Smooth muscle cell (in vitro differentiated cells): ENCODE measurements at regions not wholly inside any gene's neighbourhood (a gene's known extent, or its start where the extent isn't known, plus 50 kb on each side); places are given as distances from the start of the nearest gene placed in this dataset.
A peak's percentile ranks its signal among the peaks of the same experiment; 100 is the strongest.

Experiments
- DNase-seq: peaks from one replicate; lab custom pipeline; 2025; ENCODE audit not compliant: unreplicated experiment; lab: John Stamatoyannopoulos, UW
- H2AFZ ChIP-seq: fragments of 200-600 bp; sonication (generic); 2 replicates; pipeline ENCODE4 v1.6.0; 2016; ENCODE audit warnings: antibody characterized with exemption, low read depth, mild to moderate bottlenecking
- H3F3A ChIP-seq: fragments of 200-600 bp; sonication (generic); 2 replicates; pipeline ENCODE4 v1.6.0; 2017; ENCODE audit warnings: antibody characterized with exemption, low read depth
- H3K27ac ChIP-seq: fragments of 200-600 bp; sonication (generic); 2 replicates; pipeline ENCODE4 v1.5.1; 2016; ENCODE audit warnings: low read depth, mild to moderate bottlenecking
- H3K27me3 ChIP-seq: fragments of 200-600 bp; sonication (generic); 2 replicates; pipeline ENCODE4 v1.6.1; 2016; ENCODE audit warnings: low read depth, mild to moderate bottlenecking
- H3K36me3 ChIP-seq: fragments of 200-600 bp; sonication (generic); 2 replicates; pipeline ENCODE4 v1.5.1; 2016; ENCODE audit warnings: low read depth
- H3K4me1 ChIP-seq: fragments of 200-600 bp; sonication (generic); 2 replicates; pipeline ENCODE4 v1.5.1; 2016; ENCODE audit warnings: low read depth
- H3K4me2 ChIP-seq: fragments of 200-600 bp; sonication (generic); 2 replicates; pipeline ENCODE4 v1.6.0; 2016; ENCODE audit warnings: mild to moderate bottlenecking
- H3K4me3 ChIP-seq: fragments of 200-600 bp; sonication (generic); 2 replicates; pipeline ENCODE4 v1.5.1; 2016; ENCODE audit warnings: mild to moderate bottlenecking
- H3K79me2 ChIP-seq: fragments of 200-600 bp; sonication (generic); 2 replicates; pipeline ENCODE4 v1.6.0; 2016; ENCODE audit warnings: low read depth, mild to moderate bottlenecking
- H3K9ac ChIP-seq: fragments of 200-600 bp; sonication (generic); 2 replicates; pipeline ENCODE4 v1.6.0; 2016; ENCODE audit warnings: low read depth
- H3K9me3 ChIP-seq: fragments of 200-600 bp; sonication (generic); replicated peaks from 2 replicates; pipeline ENCODE4 v1.5.1; 2016; ENCODE audit warnings: low read depth
- H4K20me1 ChIP-seq: fragments of 200-600 bp; sonication (generic); 2 replicates; pipeline ENCODE4 v1.6.0; 2016; ENCODE audit warnings: low read depth
- WGBS: methylation state at CpG from one replicate; pipeline ENCODE4 v1.1.7; 2016; ENCODE audit warnings: low lambda C conversion rate; 5-methylcytosine and 5-hydroxymethylcytosine counted together
- TF ChIP-seq, protein P1 (sequence below): fragments of 200-600 bp; sonication (generic); IDR thresholded peaks from 2 replicates; pipeline ENCODE4 v1.5.1; 2017; ENCODE audit warnings: borderline replicate concordance, mild to moderate bottlenecking, antibody characterized with exemption; ENCODE audit not compliant: insufficient read depth, poor library complexity, severe bottlenecking

DNA sequence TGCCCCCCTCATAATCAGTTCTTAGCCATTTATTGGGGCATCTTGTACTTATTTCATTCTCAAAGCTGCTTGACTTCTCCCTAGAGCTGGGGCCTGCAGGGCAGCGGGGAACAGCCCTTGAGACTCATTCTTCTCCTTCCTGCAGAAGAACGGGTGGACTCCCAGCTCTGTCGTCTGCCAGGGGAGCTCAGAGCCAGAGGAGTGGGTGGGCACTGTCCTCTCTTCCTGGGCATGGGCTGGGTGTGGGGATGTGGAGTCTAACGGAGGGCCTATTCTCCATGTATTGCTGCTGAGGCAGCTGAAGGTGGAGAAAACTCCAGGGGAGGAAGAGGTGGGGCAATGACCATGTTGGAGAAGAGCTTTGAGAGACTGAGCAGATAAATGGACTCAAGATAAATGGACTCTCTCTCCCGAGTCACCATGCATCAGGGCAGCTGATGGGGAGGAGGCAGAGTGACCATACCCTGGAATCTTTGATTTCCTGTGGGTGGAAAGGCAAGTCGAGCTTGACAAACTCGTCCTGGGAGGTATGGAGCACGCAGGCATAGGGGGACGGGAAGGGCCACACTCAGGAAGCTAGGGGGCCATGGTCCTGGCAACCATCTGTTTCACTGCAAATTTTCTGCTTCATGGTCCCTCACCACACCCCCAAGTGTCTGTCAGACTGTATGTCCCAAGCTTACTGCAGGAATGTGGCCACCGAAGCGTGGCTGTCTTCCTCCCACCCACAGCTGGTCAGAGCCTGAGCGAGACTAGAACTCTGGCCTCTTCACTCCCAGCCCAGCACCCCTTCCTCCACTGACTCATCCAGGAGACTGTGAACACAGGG, 56.9 kb upstream of the ATP2B4 start:
- H3K9ac ChIP-seq = no peak overlapping the region
- no peak for DNase-seq
- H2AFZ ChIP-seq = no peak overlapping the region
- H3F3A ChIP-seq = no peaks in the 10 kb centered on the region
- H3K79me2 ChIP-seq = no peaks in the 10 kb centered on the region
- TF ChIP-seq, protein P1, sequence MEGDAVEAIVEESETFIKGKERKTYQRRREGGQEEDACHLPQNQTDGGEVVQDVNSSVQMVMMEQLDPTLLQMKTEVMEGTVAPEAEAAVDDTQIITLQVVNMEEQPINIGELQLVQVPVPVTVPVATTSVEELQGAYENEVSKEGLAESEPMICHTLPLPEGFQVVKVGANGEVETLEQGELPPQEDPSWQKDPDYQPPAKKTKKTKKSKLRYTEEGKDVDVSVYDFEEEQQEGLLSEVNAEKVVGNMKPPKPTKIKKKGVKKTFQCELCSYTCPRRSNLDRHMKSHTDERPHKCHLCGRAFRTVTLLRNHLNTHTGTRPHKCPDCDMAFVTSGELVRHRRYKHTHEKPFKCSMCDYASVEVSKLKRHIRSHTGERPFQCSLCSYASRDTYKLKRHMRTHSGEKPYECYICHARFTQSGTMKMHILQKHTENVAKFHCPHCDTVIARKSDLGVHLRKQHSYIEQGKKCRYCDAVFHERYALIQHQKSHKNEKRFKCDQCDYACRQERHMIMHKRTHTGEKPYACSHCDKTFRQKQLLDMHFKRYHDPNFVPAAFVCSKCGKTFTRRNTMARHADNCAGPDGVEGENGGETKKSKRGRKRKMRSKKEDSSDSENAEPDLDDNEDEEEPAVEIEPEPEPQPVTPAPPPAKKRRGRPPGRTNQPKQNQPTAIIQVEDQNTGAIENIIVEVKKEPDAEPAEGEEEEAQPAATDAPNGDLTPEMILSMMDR = no peak
- no peaks in the 10 kb centered on the region for H3K4me1 ChIP-seq
- peak overlapping the region; percentile 56 for H3K4me2 ChIP-seq
- H3K27me3 ChIP-seq = no peaks in the 10 kb centered on the region
- no peak overlapping the region for H3K4me3 ChIP-seq
- 59% methylated on average over 12 of the region's 12 CpGs for WGBS
- H4K20me1 ChIP-seq = no peaks in the 10 kb centered on the region
- H3K27ac ChIP-seq = peak overlapping the region; percentile 48
- no peaks in the 10 kb centered on the region for H3K9me3 ChIP-seq
- H3K36me3 ChIP-seq = no peaks in the 10 kb centered on the region

DNA sequence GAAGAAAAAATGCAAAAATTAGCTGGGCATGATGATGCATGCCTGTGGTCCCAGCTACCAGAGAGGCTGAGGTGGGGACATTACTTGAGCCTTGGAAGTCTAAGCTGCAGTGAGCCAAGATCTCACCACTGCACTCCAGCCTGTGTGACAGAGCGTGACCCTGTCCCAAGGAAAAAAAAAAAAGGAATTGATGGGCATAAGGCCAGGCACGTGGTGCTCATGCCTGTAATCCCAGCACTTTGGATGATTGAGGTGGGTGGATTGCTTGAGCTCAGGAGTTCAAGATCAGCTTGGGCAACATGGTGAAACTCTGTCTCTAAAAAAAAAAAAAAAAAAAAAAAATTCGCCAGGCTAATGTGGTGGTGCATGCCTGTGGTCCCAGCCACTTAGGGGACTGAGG, 55.8 kb upstream of the ATP2B4 start:
- DNase-seq = no peak
- Histone ChIP-seq H3K27ac (peak overlapping the region; percentile 88), H3K4me1 (no peaks in the 10 kb centered on the region), H3K36me3 (no peaks in the 10 kb centered on the region), H3K27me3 (no peaks in the 10 kb centered on the region), H3K4me2 (no peak overlapping the region), H2AFZ (no peak overlapping the region), H4K20me1 (no peaks in the 10 kb centered on the region), H3F3A (no peaks in the 10 kb centered on the region), H3K9me3 (no peaks in the 10 kb centered on the region), H3K9ac (no peak overlapping the region), H3K79me2 (no peaks in the 10 kb centered on the region), H3K4me3 (no peak overlapping the region)
- TF ChIP-seq, protein P1 = no peak
- WGBS = 77% methylated on average over 3 of the region's 3 CpGs

DNA sequence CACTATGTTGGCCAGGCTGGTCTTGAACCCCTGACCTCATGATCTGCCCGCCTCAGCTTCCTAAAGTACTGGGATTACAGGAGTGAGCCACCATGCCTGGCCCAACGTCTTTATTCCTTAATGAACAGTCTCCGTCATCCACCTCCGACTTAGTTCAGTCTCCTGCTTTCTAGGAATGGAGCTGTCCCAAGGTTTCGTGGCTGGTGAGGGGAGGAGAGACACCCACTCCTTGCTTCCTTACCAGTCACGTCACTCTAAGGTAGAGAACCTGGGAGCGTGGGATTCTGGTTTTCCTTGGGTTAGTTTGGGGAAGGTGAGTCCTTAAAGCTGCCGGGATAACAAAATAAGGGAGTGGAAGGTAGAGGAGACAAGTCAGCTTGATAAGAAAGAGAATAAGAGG, 55.0 kb upstream of the ATP2B4 start:
- no peaks in the 10 kb centered on the region for H3K4me1 ChIP-seq
- peak overlapping the region; percentile 23 for H3K4me2 ChIP-seq
- no peak for DNase-seq
- no peaks in the 10 kb centered on the region for H3K27me3 ChIP-seq
- H3F3A ChIP-seq = no peaks in the 10 kb centered on the region
- H3K9me3 ChIP-seq = no peaks in the 10 kb centered on the region
- H4K20me1 ChIP-seq = no peaks in the 10 kb centered on the region
- H3K4me3 ChIP-seq = no peak overlapping the region
- H2AFZ ChIP-seq = no peak overlapping the region
- TF ChIP-seq, protein P1 = no peak
- no peaks in the 10 kb centered on the region for H3K36me3 ChIP-seq
- peak overlapping the region; percentile 88 for H3K27ac ChIP-seq
- no peaks in the 10 kb centered on the region for H3K79me2 ChIP-seq
- 63% methylated on average over 8 of the region's 8 CpGs for WGBS
- H3K9ac ChIP-seq = peak overlapping the region; percentile 71
